Astrocyte (in vitro differentiated cells and primary cell): ENCODE measurements at regions not wholly inside any gene's neighbourhood (a gene's known extent, or its start where the extent isn't known, plus 50 kb on each side); places are given as distances from the start of the nearest gene placed in this dataset.

Experiments used
- DNase-seq: peaks from one replicate; pipeline ENCODE4 v3.0.0-alpha.2; 2010; ENCODE audit warnings: low read depth
- FAIRE-seq: peaks from 2 replicates; lab custom pipeline; 2011; peaks lifted over from hg19 to GRCh38; lab: Jason Lieb, UNC
- H2AFZ ChIP-seq: 2 replicates; pipeline ENCODE4 v1.6.0; 2012; ENCODE audit warnings: low read depth, low read length, inconsistent platforms
- H3K27ac ChIP-seq: 2 replicates; pipeline ENCODE4 v1.5.1; 2011; ENCODE audit warnings: low read depth, low read length, inconsistent platforms
- H3K27me3 ChIP-seq: 2 replicates; pipeline ENCODE4 v1.6.0; 2011; ENCODE audit warnings: low read length, inconsistent platforms; ENCODE audit not compliant: insufficient read depth
- H3K36me3 ChIP-seq: 2 replicates; pipeline ENCODE4 v1.5.1; 2011; ENCODE audit warnings: low read length, inconsistent platforms; ENCODE audit not compliant: insufficient read depth
- H3K4me1 ChIP-seq: 2 replicates; pipeline ENCODE4 v1.5.1; 2011; ENCODE audit warnings: low read length, inconsistent platforms; ENCODE audit not compliant: insufficient read depth
- H3K4me2 ChIP-seq: 2 replicates; pipeline ENCODE4 v1.6.0; 2012; ENCODE audit warnings: low read length, inconsistent platforms
- H3K4me3 ChIP-seq: 2 replicates; pipeline ENCODE4 v1.5.1; 2011; ENCODE audit warnings: low read depth, mild to moderate bottlenecking, low read length, inconsistent platforms; ENCODE audit not compliant: insufficient read depth
- H3K79me2 ChIP-seq: 2 replicates; pipeline ENCODE4 v1.6.0; 2012; ENCODE audit warnings: mild to moderate bottlenecking, low read length, inconsistent platforms; ENCODE audit not compliant: insufficient read depth
- H3K9ac ChIP-seq: 2 replicates; pipeline ENCODE4 v1.6.0; 2012; ENCODE audit warnings: mild to moderate bottlenecking, low read length, inconsistent platforms
- H3K9me3 ChIP-seq: 2 replicates; pipeline ENCODE4 v1.5.1; 2012; ENCODE audit warnings: low read depth, mild to moderate bottlenecking, low read length, inconsistent platforms; ENCODE audit not compliant: insufficient read depth
- H4K20me1 ChIP-seq: 2 replicates; pipeline ENCODE4 v1.6.0; 2012; ENCODE audit warnings: low read length, inconsistent platforms; ENCODE audit not compliant: insufficient read depth
- H3K27ac Mint-ChIP-seq: one replicate; pipeline ENCODE4 v1.8.0; 2021; ENCODE audit warnings: mild to moderate bottlenecking, mixed read lengths; ENCODE audit not compliant: unreplicated experiment
- H3K27me3 Mint-ChIP-seq: one replicate; pipeline ENCODE4 v1.8.0; 2021; ENCODE audit warnings: low read depth, mixed read lengths; ENCODE audit not compliant: unreplicated experiment
- H3K36me3 Mint-ChIP-seq: one replicate; pipeline ENCODE4 v1.8.0; 2021; ENCODE audit warnings: low read depth, mixed read lengths; ENCODE audit not compliant: unreplicated experiment
- H3K4me1 Mint-ChIP-seq: one replicate; pipeline ENCODE4 v1.8.0; 2021; ENCODE audit warnings: low read depth, mixed read lengths; ENCODE audit not compliant: unreplicated experiment
- H3K4me3 Mint-ChIP-seq: one replicate; pipeline ENCODE4 v1.8.0; 2021; ENCODE audit warnings: mild to moderate bottlenecking, moderate library complexity, mixed read lengths; ENCODE audit not compliant: unreplicated experiment
- H3K9me3 Mint-ChIP-seq: one replicate; pipeline ENCODE4 v1.8.0; 2021; ENCODE audit warnings: mild to moderate bottlenecking, mixed read lengths; ENCODE audit not compliant: unreplicated experiment
- CTCF ChIP-seq: IDR thresholded peaks from 2 replicates; pipeline ENCODE4 v1.5.1; 2011; ENCODE audit warnings: low read depth, mild to moderate bottlenecking, inconsistent platforms, low read length, moderate library complexity; ENCODE audit not compliant: insufficient read depth
- EZH2 ChIP-seq: IDR thresholded peaks from 2 replicates; pipeline ENCODE4 v1.6.1; 2012; ENCODE audit warnings: mild to moderate bottlenecking, low read length, inconsistent platforms; ENCODE audit not compliant: insufficient read depth

- Histone ChIP-seq H3K27ac (no peak overlapping the region), H3K4me2 (no peak overlapping the region), H3K9me3 (no peaks in the 10 kb centered on the region), H4K20me1 (no peaks in the 10 kb centered on the region), H3K4me3 (no peak overlapping the region), H2AFZ (no peak overlapping the region), H3K9ac (no peak overlapping the region), H3K27me3 (no peaks in the 10 kb centered on the region), H3K36me3 (no peaks in the 10 kb centered on the region), H3K4me1 (no peaks in the 10 kb centered on the region), H3K79me2 (no peaks in the 10 kb centered on the region)
- Mint-ChIP-seq H3K27ac (no peak overlapping the region), H3K36me3 (no peaks in the 10 kb centered on the region), H3K9me3 (no peaks in the 10 kb centered on the region), H3K4me1 (no peaks in the 10 kb centered on the region), H3K27me3 (no peaks in the 10 kb centered on the region), H3K4me3 (no peak overlapping the region)
- DNase-seq = no peak
- TF ChIP-seq CTCF = no peak
- no peak for TF ChIP-seq EZH2
- FAIRE-seq = no peak
Observed at GRCh38 chr5:130939059-130939458, 226.0 kb downstream of the HINT1 start.

GRCh38 chr5:130937046-130937445, 228.0 kb downstream of the HINT1 start:
- no peak overlapping the region for H3K4me3 ChIP-seq
- no peak overlapping the region for H3K9ac ChIP-seq
- H4K20me1 ChIP-seq = no peaks in the 10 kb centered on the region
- no peak for TF ChIP-seq EZH2
- no peak for TF ChIP-seq CTCF
- DNase-seq = no peak
- no peak overlapping the region for H3K4me3 Mint-ChIP-seq
- no peaks in the 10 kb centered on the region for H3K9me3 ChIP-seq
- no peak overlapping the region for H2AFZ ChIP-seq
- no peaks in the 10 kb centered on the region for H3K36me3 Mint-ChIP-seq
- no peak overlapping the region for H3K4me2 ChIP-seq
- H3K27me3 ChIP-seq = no peaks in the 10 kb centered on the region
- no peaks in the 10 kb centered on the region for H3K27me3 Mint-ChIP-seq
- no peak for FAIRE-seq
- no peak overlapping the region for H3K27ac Mint-ChIP-seq
- no peak overlapping the region for H3K27ac ChIP-seq
- H3K4me1 ChIP-seq = no peaks in the 10 kb centered on the region
- H3K4me1 Mint-ChIP-seq = no peaks in the 10 kb centered on the region
- no peaks in the 10 kb centered on the region for H3K36me3 ChIP-seq
- no peaks in the 10 kb centered on the region for H3K79me2 ChIP-seq
- H3K9me3 Mint-ChIP-seq = peaks cover 2% of the 10 kb centered on the region

- H3K27ac Mint-ChIP-seq = no peak overlapping the region
- H4K20me1 ChIP-seq = no peaks in the 10 kb centered on the region
Observed at GRCh38 chr5:130923543-130924124, 241.4 kb downstream of the HINT1 start.

More at GRCh38 chr5:130923543-130924124, 241.4 kb downstream of the HINT1 start:
- no peak overlapping the region for H3K4me2 ChIP-seq
- no peak overlapping the region for H3K9ac ChIP-seq
- no peaks in the 10 kb centered on the region for H3K27me3 ChIP-seq
- H2AFZ ChIP-seq = no peak overlapping the region
- DNase-seq (no peak), FAIRE-seq (no peak)
- no peak overlapping the region for H3K27ac ChIP-seq
- no peaks in the 10 kb centered on the region for H3K79me2 ChIP-seq
- Mint-ChIP-seq H3K9me3 (peaks cover 6% of the 10 kb centered on the region), H3K36me3 (no peaks in the 10 kb centered on the region), H3K27me3 (no peaks in the 10 kb centered on the region), H3K4me3 (no peak overlapping the region), H3K4me1 (no peaks in the 10 kb centered on the region)
- no peaks in the 10 kb centered on the region for H3K36me3 ChIP-seq
- no peak overlapping the region for H3K4me3 ChIP-seq
- no peak for TF ChIP-seq EZH2
- no peak for TF ChIP-seq CTCF
- H3K4me1 ChIP-seq = no peaks in the 10 kb centered on the region
- no peaks in the 10 kb centered on the region for H3K9me3 ChIP-seq
